Stimulated activated CD8-positive, alpha-beta memory T cell treated with anti-CD3 and anti-CD28 coated beads, Interleukin-15, amount 100 ng/mL, for 1 hour (primary cell): ENCODE measurements at regions not wholly inside any gene's neighbourhood (a gene's known extent, or its start where the extent isn't known, plus 50 kb on each side); places are given as distances from the start of the nearest gene placed in this dataset.
"Not testable (repeated sequence)": the region's sequence is repeated elsewhere in the genome, so short reads cannot be mapped to it uniquely, and the experiment has no call there.

Experiments
- DNase-seq: peaks from one replicate; pipeline ENCODE4 v3.0.0-alpha.2; 2020; ENCODE audit warnings: low read depth

DNA sequence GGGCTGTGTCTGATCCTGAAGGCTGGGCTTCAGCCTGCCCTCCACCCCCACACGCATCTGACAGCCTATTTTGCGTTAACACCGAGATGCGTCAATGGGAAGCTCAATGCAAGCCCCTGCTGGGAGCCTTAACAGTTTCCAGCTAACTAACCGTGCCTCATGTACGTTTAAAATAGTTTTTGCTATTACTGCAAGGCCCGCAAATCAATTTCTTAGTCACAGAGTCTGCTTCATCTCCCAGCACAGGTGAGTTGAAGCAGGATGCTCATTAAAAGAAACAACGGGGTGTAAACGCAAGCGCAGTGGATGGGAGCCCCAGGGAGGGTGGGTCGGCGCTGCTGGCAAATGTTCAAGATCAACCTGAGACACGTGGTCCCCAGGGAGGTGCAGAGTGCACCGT is 142.8 kb upstream of the PHACTR3 start:
- no peak for DNase-seq

DNA sequence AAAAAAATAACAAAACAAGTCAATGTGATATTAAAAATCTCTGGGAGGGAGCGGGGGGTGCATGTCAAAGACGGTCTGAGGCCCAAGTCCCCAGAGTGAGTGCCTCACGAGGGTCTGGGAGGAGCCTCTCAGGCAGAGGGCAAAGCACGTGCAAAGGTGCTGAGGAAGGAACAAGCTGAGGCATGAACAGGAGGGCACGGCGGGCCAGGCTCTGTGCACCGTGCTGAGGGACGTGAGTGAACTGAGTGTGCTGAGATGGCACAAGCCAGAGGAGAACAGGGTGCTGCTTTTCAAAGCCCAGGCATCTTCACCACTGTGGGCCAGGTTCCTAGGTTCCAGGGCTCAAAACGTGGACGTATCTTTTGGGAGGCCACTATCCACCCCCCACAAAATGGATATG is 142.1 kb upstream of the PHACTR3 start:
- no peak for DNase-seq

DNA sequence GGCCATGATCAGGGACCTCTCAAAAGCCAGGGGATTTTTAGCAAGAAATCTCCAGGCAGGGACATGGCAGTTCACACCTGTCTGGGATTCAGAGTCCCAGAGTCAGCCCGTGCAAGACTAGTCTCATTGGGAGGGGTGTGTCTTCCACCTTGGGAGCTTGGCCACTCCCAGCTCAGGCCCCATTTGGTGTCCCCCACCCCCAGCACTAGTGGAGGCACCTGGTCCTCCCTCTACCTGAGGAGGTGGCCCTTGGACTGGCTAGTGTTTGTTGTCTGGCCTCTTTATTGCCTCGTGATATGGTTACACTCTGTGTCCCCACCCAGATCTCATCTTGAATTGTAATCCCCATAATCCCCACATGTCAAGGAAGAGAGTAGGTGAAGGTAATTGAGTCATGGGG is 140.8 kb upstream of the PHACTR3 start:
- DNase-seq, result no peak

DNA sequence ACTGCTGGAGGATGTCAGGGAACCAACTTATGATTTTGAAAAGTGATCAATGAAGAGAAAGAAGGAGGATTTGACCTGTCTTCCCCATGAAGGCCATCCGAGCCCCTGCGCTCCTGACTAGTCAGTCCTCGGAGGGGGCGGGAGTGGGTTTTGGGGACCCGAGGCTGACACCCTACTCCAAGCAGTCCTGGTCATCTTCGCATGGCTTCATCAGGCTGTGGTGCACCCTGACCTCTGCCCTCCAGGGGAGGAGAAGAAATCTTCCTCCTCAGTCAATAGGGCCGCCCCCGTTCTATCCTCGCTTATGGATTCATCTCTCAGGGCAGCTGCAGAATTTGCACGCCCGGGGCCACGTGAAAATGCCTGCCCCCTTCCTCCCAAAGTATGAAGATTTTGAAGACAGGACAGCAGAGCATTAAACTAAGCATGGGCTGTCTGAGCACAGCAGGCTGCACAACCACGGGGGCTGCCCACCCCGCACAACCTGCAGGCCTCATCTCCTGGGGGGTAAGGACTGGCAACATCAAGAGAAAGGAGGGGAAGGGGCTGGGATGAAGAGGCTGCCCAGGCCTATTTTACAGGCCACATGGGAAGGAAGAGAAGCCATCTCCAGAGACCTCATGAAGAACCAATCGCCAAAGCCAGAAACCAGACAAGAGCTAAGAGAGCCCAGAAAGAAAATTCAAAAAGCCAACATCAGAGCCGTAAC is 138.1 kb upstream of the PHACTR3 start:
- no peak for DNase-seq

DNA sequence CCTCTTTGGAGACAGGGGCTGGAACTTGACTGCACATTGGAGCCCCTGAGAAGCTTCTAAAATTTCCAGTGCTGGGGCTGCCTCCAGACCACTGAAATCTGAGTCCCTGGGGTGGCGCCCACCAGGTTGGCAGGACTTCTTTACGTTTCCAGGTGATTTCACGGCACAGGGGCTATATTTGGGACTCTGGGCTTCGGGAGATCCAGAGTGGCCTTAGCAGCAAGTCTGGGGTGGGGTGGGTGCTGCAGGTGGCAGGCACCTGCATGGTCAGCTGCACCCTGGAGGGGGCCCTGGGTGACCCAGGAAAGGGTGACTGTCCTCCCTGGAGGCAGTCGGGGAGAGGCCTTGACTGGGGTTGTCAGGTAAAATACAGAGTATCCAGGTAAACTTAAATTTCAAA is 135.5 kb upstream of the PHACTR3 start:
- no peak for DNase-seq

- DNase-seq, result no peak
Observed at GRCh38 chr20:59469267-59470252, 134.8 kb upstream of the PHACTR3 start.

GRCh38 chr20:59470521-59470920 is 133.8 kb upstream of the PHACTR3 start:
- no peak for DNase-seq

GRCh38 chr20:59471653-59472421 is 132.5 kb upstream of the PHACTR3 start:
- DNase-seq, result no peak

DNA sequence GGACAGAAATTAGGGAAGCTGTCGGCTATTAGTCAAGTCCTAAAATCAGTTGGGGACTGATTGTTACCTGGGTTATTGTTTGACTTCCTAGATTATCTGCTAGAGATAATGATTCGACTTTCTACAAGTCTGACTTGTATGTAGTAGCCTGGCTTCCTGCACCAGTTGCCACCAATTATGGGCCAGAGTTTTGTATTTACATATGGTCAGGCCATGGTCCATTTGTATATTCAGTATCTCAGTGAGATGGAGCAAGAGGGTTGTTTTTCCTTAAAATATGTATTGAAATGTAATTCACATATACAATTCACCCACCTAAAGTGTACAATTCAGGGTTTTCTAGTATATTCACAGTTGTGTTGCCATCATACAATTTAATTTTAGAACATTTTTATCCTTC is 130.6 kb upstream of the PHACTR3 start:
- DNase-seq, result no peak

DNA sequence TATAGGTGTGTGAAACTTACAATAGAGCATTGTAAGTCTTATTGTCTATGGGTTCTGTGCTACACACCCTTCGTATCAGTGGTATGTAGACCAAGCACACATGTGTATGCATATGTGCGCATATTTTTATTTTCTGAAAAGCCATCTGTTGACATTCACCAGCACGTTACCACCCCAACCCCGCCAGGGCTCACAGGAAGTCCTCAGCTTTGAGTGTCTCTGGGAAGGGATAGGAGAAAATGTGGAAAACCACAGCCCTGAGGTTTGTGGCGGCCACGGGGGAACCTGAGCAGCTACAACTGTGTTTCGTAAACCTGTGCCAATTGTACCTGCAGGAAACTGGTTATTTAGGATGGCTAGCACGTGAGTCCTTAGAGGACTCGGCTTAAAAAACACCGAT is 123.3 kb upstream of the PHACTR3 start:
- DNase-seq, result no peak

GRCh38 chr20:59481477-59482018 is 122.8 kb upstream of the PHACTR3 start:
- DNase-seq, result no peak

DNA sequence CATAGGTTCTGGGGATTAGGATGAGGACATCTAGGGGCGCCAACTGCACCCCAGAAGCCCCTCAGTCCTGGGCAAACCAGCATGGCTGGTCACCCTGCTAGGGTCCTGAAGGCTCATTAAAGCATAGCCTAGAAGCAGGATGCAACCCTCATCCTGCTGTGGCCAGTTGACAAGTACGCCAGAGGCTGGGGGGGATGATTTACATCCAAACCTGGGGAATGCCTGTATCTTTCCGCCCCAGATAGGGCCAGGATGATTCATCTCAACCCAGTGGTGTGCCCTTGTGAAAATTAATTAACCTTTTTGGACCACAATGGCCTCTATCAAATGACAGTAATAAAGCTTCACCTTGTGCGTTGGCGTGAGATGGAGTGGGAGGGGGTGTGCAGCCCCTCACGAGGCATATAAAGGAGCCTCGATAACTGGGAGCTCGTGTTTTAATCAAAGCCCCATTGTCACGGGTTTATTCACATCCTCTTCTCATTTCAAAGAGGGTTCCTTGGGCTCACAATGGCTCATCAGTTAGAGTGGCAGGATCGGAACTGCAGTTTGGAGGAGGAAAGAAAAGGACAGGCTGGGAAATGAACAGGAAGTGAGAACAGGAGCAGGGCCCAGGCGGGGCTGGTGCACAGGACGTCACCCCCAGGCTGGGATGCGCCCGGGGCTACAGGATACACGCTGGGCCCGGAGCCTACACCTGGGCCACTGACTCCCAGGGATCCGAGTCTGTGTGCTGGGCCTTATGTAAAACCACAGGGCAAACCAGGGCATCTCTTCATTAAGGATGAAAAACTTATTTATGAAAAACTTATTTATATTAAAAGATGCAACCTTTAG is 121.8 kb upstream of the PHACTR3 start:
- no peak for DNase-seq

GRCh38 chr20:59483481-59483880 is 120.9 kb upstream of the PHACTR3 start:
- DNase-seq, result no peak

GRCh38 chr20:59484228-59484627 is 120.1 kb upstream of the PHACTR3 start:
- no peak for DNase-seq

GRCh38 chr20:59485576-59486454 is 118.5 kb upstream of the PHACTR3 start:
- DNase-seq, result no peak

- not testable (repeated sequence) for DNase-seq
Observed at GRCh38 chr20:59488459-59488858, 115.9 kb upstream of the PHACTR3 start.

GRCh38 chr20:59490196-59491004 is 113.9 kb upstream of the PHACTR3 start:
- DNase-seq, result not testable (repeated sequence)

- DNase-seq, result no peak
Observed at GRCh38 chr20:59491884-59492283, 112.5 kb upstream of the PHACTR3 start.

GRCh38 chr20:59493926-59494325 is 110.4 kb upstream of the PHACTR3 start:
- no peak for DNase-seq
